ENCODE measurements at regions not wholly inside any gene's neighbourhood (a gene's known extent, or its start where the extent isn't known, plus 50 kb on each side); places are given as distances from the start of the nearest gene placed in this dataset.
"Not testable (repeated sequence)": the region's sequence is repeated elsewhere in the genome, so short reads cannot be mapped to it uniquely, and the experiment has no call there.

DNA sequence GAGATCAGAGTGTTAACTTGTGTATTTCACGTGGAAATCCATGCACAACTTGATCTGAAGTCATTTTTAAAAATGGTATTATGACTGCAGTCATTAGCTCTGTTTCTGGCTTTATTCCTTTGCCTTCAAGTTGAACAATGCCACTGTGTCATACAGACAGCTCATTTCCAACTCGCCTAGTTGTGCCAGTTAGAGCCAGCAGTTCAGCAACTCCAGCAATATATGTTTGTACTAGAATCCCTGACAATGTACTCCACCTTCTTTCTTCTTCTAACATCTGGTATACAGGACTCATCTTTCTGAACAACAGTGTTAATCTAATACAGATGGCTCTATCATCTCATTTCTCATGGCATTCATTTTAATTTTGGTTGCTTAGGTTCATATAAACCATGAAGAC is 418.3 kb upstream of the POU3F2 start:
- intact Hi-C loops (cut with micrococcal nuclease), result no loop called here

DNA sequence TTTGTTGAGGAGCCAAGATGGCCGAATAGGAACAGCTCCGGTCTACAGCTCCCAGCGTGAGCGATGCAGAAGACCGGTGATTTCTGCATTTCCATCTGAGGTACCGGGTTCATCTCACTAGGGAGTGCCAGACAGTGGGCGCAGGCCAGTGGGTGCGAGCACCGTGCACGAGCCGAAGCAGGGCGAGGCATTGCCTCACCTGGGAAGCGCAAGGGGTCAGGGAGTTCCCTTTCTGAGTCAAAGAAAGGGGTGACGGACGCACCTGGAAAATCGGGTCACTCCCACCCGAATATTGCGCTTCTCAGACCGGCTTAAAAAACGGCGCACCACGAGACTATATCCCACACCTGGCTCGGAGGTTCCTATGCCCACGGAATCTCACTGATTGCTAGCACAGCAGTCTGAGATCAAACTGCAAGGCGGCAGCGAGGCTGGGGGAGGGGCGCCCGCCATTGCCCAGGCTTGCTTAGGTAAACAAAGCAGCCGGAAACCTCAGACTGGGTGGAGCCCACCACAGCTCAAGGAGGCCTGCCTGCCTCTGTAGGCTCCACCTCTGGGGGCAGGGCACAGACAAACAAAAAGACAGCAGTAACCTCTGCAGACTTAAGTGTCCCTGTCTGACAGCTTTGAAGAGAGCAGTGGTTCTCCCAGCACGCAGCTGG is 417.7 kb upstream of the POU3F2 start:
- intact Hi-C loops (cut with micrococcal nuclease), result not testable (repeated sequence)

DNA sequence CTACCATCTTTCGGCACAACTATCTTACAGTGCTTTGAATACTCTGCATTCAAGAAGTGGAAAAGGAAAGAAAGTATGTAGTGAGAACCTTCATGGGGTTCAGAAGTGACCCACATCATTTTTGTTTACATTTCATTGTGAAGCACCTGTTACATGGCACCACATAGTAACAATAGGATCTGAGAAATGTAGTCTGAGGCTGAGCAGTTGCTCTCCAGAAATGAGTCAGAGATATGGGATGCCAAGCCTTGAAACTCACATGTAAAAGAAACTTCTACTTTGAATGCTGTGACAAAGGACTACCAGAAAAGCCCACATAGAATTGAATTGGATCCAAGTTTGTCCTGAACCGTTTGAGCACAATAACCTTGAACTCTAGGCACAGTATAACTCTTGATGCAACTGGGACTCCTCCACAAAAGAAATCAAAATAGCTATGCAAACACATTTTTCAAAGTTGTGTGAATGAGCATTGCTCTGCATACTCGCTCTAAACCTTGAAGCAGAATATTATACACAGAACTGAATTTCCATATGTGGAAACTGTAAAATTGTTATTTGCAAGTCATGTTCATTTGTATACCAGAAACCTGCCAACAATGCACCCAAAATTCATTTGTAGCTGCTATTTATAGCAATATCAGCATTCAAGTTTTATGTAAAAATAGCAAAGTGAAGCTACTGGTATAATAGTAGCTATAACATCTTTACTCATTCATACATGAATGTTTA is 400.9 kb upstream of the POU3F2 start:
- intact Hi-C loops (cut with micrococcal nuclease), result no loop called here

DNA sequence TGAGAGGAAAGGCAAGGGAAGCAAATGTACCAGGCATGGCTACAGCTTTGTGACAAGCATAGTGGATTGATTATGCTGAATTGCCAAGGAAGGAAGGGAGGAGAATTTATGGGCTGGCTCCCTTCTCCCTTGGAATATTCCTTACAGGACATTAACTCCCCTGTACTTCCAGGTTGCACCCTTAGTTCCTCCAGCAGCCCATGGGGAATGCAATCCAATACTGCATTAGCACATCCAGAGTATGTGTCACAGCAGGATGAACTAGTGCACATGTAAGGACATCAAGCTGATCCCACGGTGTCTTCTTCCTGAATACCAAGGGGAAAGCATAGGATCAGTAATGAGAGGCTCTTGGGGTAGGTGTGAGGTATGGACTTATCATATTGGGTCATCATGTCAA is 390.7 kb upstream of the POU3F2 start:
- intact Hi-C loops (cut with micrococcal nuclease), result no loop called here

DNA sequence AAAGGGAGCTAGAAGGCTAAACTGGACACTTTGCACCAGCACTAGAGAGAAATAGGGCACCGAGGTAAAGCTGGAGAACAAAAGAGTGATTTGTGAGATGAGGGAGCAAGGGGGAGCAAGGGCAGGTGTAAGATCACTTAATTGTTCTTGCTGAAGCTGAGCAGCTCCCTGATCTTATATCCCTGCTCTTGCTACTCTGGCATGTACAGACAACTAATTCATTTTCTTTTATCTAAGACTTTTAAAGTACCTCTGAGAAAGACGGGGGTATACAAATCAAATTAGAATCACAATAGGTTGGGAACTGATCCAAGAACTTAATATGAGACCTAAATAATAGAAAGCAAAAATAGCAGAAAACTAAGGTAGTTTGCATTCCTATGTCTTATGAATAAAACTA is 381.7 kb upstream of the POU3F2 start:
- intact Hi-C loops (cut with micrococcal nuclease), result no loop called here

DNA sequence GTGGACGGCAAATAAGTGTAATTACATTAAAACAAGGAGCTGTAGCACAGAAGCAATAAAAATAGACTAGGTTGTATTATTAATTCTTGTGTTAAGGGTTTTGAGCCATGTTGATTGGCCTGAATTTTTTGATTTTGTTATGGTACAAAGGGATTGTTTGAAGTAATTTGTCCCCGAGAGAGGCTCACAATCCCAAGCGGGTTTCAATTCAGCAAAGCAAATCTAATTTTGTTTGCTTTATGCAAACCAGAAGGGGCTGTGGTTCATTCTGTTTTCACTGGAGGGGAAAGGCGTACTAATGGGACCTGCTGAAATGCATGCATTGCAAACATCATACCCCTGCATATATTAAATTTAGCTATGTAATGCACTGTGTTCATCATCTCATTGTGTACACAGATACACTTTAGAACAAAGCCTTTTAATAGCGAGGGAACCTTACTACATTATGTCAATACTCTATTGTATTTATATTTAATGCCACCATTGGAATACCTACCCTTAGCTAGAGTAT is 379.5 kb upstream of the POU3F2 start:
- intact Hi-C loops (cut with micrococcal nuclease), result no loop called here

DNA sequence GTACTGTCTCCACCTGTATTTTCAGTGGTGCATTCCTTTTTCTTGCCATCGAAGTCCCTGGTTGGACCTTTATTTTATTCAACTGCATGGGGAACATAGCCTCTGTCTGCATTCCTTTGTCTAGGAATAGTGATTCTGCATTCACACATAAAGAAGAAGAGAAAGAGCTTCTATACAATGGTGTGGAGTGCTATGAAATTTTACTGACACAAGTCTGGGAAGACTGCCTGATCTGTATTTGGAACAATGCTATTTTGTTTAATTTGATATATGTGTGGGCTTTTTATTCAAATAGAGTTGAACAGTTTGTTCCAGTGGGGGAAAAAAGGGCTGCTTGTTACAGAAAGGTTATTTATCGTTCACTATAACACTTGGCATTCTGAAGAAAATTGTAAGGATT is 375.7 kb upstream of the POU3F2 start:
- intact Hi-C loops (cut with micrococcal nuclease), result no loop called here

DNA sequence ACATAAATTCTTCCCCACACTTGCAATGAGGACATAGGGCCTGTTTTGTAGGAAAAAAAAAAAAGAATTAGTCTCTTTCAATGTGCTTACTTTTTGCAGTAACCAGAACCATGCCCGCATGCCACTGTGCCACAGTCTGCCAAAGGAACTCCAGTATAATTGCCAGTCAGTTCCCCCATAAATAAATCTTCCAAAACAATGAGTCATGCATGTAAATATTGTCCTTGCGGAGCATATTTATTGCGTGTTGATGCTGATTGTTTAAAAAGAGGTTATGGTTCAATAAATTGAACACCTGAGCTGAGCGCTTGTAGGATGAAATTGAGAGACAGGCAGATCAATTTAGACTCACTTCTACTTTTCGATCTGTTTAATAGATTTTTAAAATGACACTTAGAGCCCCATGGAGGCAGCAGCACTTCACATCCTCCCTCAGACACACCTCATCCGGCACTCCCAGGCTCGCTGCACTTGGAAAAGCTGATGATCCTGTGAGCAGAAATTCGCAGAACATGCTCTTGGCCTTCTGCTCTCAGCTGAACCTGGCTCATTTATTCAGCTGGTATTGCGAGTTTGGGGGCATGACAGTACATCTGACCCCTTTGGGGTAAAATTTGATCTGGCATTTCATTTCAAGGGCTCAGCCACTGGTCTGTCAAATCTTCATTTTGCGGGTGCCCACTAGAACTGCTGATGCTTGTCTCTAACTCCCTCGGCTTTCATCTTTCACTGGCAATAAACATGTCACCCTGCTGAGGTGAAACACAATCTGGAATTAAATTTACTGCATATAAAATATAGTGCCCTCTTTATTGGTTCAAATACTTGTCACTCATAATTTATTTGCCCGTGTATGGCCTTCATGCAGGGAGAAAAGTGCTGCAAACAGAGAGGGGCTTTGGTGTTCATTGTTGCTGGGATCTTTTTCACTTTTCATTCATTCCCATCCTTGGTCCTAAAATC is 371.1 kb upstream of the POU3F2 start:
- intact Hi-C loops (cut with micrococcal nuclease), result no loop called here

DNA sequence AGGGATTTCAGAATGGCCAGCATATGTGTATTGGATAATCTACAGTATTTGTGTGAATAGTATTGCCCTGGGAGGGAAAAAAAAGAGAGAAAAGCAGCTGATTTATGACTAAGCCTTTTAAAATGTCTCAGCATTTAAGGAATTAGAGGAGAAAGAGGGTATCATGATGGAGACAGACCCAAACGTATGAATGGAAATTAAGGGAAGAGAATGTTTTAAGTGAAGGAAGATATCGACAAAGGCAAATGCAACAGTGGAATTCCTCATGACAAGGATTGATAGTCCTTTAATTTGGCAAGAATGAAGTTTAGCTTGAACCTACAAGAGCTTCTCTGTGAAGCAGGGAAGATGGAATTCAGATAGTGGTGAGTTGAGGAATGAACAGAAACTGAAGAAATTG is 367.3 kb upstream of the POU3F2 start:
- intact Hi-C loops (cut with micrococcal nuclease), result no loop called here

DNA sequence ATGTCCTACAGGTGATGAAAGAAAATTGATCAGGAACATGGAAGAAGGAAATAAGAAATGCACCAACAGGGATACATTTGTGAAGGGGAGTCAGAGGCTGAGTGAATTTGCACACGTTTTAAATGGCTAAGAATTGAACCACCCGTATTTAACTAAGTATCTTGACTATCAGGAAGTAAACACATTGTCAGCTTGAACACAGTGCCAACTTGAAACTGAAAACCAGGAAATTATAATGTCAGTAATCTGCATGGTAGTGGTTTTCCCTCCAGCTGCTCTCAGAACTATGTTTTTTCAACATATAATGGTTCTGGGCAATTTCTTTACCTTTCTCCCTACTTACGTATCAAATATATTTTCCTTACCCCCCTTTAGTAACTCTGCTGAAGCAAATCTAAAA is 366.5 kb upstream of the POU3F2 start:
- intact Hi-C loops (cut with micrococcal nuclease), result no loop called here

DNA sequence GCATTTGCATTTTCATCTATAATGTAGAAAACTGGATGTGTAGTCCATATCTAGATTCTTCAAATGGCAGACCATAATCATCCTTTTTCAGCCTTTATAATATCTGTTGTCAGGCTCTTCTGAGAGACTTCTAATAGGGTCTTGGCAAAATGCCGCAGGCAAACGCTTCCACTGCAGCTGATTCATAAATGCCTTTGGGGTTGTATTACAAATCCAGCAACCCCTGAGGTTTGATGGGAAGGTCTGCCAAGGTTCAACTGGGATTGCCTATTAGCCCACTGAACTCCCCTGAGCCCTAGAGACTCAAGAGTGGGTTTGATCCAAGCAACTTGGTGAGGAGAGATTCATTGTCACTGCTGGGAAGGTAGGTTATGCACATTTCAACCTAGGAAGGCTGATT is 365.2 kb upstream of the POU3F2 start:
- intact Hi-C loops (cut with micrococcal nuclease), result no loop called here

DNA sequence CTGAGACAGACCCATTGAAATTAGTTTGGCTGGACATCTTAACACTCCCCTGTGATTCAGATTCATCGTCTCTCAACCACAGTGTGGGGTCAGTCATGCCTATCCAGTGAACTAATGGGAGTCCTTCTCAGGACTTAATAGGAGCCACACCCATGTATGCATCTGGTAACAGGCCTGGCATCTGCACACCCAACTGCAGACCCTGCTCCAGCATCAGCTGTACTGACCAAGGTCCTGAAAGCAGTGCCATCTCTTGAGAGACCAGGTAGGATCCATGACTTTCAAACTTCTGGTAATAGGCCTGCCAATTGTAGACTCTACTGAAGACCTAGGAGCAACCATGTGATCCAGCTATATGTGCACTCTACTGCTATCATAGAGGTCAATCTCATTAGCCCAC is 363.6 kb upstream of the POU3F2 start:
- intact Hi-C loops (cut with micrococcal nuclease), result no loop called here

DNA sequence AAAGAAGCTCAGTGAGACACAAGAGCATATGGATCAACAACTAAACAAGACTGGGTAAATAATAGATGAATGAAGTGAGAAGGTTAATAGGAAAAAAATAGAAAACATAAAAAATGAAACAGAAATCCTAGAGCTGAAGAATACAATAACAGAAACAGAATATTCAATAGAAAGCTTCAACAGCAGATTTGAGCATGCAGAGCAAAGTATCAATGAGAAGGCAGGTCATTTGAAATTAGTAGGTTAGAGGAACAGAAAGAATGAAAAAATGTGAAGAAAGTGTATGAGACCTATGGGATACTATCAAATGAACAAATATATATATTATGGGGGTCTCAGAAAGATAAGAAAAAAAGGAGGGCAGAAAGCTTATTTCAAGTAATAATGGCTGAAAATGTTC is 362.9 kb upstream of the POU3F2 start:
- intact Hi-C loops (cut with micrococcal nuclease), result no loop called here

DNA sequence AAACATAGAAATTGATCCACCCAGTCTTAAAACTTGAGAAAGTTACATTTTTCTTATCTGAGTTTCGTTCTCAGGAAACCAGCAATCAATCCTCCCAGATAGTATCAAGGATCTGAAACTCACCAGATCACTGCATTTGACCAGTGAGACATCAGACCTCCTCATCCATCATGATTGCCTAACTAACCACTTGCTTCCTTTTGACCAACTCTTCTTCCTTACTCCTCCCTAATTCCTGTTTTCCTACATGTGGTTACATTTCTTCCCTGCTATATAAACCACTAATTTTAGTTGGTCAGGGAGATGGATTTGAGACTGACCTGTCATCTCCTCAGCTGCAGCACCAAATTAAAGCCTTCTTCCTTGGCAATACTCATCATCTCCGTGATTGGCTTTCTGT is 357.1 kb upstream of the POU3F2 start:
- intact Hi-C loops (cut with micrococcal nuclease), result no loop called here

DNA sequence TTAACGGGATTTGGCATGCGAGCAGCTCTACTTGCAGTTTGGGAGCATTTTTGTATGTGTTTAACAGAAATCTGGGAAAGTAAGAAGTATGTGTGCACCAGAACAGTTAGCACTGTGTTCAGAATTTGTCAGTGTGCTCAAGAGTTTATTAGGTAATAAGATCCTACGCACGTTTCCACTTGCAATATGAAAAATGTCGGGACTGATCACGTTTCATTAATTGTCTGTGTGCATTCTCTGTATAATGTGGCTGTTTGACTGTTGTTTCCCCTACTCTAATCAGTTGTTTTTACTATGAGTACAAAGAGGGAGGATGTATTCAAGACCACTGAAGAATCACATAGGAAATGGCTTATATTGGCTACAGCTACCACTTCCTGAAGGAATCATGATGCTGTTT is 349.7 kb upstream of the POU3F2 start:
- intact Hi-C loops (cut with micrococcal nuclease), result no loop called here

DNA sequence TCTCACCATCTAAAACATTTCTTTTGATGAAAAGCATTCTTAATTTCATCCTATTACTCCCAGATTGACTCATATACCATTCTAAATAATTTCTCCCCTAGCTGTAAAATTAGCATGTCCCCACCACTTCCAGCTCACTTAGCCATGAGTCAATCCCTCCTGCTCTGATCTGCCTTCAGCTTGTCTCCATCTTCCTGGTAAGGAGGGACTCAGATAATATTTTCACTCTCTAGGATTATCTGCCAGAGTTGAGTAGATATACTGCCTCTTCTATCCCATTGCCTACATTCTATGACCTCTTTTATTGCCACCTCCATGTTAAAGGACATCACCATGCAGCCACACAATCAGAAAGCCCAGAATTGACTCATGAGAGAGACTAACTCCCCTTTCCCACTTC is 348.8 kb upstream of the POU3F2 start:
- intact Hi-C loops (cut with micrococcal nuclease), result no loop called here

DNA sequence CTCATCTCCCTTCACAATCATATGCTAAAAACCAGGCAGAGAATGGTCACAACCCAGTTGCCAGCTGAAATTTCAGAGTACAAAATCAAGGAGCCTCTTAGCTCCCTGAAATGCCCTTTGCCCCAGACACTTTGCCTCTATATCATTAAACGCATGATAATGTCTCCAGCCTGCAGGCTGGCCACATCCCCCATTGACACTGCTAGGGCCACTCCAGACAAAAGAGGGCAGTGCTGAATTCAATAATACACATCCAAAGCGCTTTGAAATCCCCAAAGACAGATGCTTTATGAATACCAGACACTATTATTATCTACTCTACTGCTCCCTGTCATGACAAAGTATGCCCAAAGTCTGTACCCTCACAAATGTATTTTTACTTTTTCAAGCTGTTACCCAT is 348.3 kb upstream of the POU3F2 start:
- intact Hi-C loops (cut with micrococcal nuclease), result no loop called here

DNA sequence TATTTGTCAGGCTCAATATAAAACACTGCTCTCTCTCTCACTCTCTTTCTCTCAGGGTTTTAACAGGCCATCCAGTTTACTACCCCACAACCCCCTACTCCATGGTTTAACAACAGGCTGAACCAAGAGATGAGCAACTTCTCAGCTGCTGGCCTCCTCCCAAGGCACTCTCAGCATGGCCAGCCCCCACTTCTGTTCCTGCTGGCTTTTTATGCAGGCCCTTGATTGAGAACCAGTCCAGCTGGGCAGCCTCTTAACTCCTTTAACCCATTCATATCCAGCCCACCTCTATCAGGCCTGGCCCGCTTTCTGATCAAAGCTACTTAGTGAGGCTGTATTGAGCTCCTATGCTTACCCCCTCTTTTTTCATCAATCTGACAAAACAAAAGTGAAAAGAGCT is 346.8 kb upstream of the POU3F2 start:
- intact Hi-C loops (cut with micrococcal nuclease), result no loop called here

DNA sequence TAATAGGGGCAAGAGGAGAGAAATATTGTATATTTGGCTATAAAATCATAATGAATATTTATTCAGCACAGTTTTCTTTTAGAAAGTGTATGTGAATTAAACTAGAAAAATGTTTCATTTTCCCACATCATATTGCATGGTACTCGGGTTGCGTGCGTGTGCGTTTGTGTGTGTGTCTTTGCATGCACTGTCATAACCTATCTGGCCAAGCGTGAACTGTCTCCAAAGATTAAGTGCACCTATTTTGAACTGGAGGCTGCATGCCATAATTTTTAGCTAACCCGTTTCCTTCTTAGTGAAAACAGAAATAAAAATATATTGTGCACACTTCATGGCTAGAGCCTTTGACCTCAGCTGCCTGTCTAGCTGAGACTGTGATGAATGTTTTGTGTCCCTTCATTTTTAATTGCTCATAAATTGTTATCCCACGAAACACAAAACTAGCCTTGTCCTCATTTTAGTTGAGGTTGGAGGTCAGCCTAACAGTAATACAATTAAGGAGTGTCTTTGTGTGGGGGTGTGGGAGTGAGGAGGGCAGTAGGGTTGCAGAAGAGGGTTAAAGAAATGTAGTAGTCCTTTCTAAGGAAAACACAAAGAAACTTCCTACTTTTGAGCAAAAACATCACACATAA is 336.1 kb upstream of the POU3F2 start:
- intact Hi-C loops (cut with micrococcal nuclease), result no loop called here

DNA sequence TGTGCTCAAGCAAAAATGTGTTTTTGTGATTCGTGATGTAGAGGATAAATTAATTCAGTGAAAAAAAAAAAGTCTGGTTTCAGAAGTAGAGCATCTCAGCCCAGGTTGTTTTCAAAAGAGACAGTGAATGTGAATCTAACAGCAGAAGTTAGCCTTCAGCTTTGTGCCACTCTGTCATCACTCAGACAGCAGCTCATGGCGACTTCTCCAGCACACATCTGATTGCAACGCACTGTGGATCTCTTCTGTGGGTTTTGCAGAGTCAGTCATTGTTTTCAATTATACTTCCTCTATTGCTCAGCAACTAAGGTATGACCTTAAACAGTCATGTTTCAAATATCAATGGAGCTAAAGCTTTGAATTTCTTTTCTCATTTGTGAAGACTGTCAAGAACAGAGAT is 335.5 kb upstream of the POU3F2 start:
- intact Hi-C loops (cut with micrococcal nuclease), result no loop called here

DNA sequence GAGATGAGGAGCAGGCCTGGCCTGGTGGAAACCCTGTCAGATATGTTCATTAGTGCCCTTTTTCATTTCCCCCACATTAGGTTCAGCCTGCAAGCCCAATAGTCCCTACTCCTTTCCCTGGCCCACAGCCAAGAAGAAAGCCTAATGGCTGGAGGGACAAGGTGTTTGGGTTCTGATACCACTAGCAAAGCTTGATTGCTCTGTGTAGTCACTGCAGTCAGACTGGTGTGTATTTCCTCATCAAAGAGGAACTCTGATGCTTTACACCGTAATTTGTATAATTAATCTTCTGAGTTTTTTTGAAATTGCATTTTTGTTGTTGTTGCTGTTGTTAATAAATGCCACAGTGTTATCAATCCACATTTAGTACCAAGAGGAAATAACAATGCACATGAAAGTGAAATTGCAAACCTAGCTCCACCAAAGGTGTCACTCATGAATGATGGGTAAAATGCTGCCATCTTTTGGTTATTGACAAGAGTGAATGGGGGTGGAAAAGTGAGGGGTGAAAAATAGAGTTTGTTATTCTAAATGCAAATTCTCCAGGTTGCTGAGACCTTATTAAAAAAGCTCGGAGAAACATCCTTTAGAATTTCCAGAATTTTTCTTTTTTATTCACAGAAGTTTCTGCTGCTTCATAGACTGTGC is 320.2 kb upstream of the POU3F2 start:
- intact Hi-C loops (cut with micrococcal nuclease), result no loop called here

Measured in T-helper 1 cell treated with Interleukin-12 subunit alpha and Interleukin-12 subunit beta and Interleukin-4 antibody, amounts not matched to agents 30 ng/mL and 1 ng/mL, for 36 hours (primary cell).